ENCODE measurements at regions not wholly inside any gene's neighbourhood (a gene's known extent, or its start where the extent isn't known, plus 50 kb on each side); places are given as distances from the start of the nearest gene placed in this dataset.

DNA sequence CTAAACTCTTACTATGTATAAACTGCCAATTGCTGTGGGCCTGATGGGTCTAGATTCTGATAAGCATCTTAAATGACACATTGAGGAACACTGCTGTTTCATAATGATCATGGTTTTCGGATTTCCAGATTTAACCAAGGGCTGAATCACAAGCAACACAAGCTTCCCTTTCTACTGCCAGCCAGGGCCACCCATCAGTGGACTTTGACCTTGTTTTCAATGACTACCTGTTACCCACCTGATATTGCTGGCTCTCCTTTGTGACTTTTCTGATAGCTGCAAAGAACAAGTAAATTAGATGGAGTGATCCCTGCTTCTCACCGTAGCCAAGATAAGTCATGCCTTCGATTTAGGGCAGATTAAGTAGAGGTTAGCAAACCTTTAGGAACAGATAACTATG, 259.0 kb downstream of the PAX3 start:
- no peak for FAIRE-seq
- Histone ChIP-seq H3K4me2 (ENCODE audit: insufficient read depth, low read length) (no peak overlapping the region), H3K4me3 (no peak overlapping the region), H4K20me1 (replicated peaks; ENCODE audit: control insufficient read depth, insufficient read depth, low read length) (no peaks in the 10 kb centered on the region), H3K9me1 (ENCODE audit: control insufficient read depth, insufficient read depth, low read length) (no peaks in the 10 kb centered on the region), H2AFZ (ENCODE audit: low read depth, low read length) (no peak overlapping the region), H3K27ac (ENCODE audit: extremely low read depth, low read depth, low read length) (no peak overlapping the region), H3K9me3 (replicated peaks; ENCODE audit: control insufficient read depth, insufficient read depth, low read depth, low read length) (no peaks in the 10 kb centered on the region), H3K4me1 (replicated peaks in 1 of 2; ENCODE audit: control insufficient read depth in 2 of 2, insufficient read depth in 2 of 2, low read length in 2 of 2) (no peaks in the 10 kb centered on the region), H3K36me3 (ENCODE audit: control insufficient read depth, insufficient read depth, low read length) (no peaks in the 10 kb centered on the region), H3K79me2 (ENCODE audit: control insufficient read depth, insufficient read depth, low read length) (no peaks in the 10 kb centered on the region), H3K9ac (ENCODE audit: insufficient read depth in 1 of 2, low read depth in 2 of 2, low read length in 2 of 2) (no peak overlapping the region), H3K27me3 (ENCODE audit: control insufficient read depth in 2 of 2, insufficient read depth in 2 of 2, low read length in 2 of 2) (no peaks in the 10 kb centered on the region)
- CTCF ChIA-PET (ENCODE audit: low intra/inter-chr PET ratio), result no interaction called here
- intact Hi-C loops (cut with micrococcal nuclease), result loop anchor here (5.0 kb wide), 1 partner anchor 507 kb away; no protein-coding TSS in a partner anchor
- in situ Hi-C loops (cut with MboI), result no loop called here
- DNase-seq (ENCODE audit: extremely low read depth in 1 of 4, low spot score in 3 of 4), result no peak
- no TSS peak for BruUV-seq (replicated peaks)
- POLR2A ChIA-PET, result no interaction called here
- no peak for TF ChIP-seq HDAC8 (tag; IDR thresholded peaks at IDR 0.05)
- TF ChIP-seq, protein P1, sequence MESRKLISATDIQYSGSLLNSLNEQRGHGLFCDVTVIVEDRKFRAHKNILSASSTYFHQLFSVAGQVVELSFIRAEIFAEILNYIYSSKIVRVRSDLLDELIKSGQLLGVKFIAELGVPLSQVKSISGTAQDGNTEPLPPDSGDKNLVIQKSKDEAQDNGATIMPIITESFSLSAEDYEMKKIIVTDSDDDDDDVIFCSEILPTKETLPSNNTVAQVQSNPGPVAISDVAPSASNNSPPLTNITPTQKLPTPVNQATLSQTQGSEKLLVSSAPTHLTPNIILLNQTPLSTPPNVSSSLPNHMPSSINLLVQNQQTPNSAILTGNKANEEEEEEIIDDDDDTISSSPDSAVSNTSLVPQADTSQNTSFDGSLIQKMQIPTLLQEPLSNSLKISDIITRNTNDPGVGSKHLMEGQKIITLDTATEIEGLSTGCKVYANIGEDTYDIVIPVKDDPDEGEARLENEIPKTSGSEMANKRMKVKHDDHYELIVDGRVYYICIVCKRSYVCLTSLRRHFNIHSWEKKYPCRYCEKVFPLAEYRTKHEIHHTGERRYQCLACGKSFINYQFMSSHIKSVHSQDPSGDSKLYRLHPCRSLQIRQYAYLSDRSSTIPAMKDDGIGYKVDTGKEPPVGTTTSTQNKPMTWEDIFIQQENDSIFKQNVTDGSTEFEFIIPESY (CRISPR knock-in tag; IDR thresholded peaks at IDR 0.05), result no peak
- TF ChIP-seq PPARD (CRISPR knock-in tag; IDR thresholded peaks at IDR 0.05), result no peak
- no peak for ATAC-seq
- 0% methylated on average over 3 of the region's 3 CpGs for WGBS (ENCODE audit: insufficient coverage, low coverage, missing lambda C conversion rate)

DNA sequence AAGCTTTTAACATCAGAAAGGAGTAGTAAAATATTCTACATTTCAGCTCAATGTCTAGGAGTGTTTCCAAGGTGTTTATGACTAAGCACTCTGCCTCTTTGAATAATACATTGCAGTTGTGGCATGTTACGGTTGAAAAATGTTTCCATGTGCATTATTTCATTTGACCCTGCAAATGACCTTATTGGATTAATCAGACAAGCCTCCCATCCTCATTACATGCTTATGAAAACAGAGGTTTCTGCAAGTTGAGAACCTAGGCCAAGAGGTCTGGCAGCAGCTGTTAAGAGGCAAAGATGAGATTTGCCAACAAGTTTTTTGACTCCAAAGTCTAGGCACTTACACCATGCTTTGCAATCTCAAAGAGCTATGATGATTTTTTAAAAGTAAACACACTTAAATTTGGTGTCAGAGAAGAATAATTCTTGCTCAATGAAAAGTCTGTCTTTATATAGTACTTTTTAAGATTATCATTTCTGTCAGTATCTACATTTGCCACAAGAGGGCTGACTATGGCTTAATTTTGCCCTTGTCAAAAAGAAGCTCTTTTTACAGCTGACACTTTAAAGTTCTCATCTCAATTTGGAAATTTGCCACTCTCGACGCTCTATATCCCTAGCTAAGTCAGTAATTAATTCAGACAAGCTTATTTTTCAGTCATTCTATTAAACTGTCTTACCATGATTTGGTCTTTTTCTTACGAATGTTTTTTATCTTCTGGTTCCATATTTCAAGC, 260.6 kb downstream of the PAX3 start:
- Histone ChIP-seq H3K27me3 (ENCODE audit: control insufficient read depth in 2 of 2, insufficient read depth in 2 of 2, low read length in 2 of 2) (no peaks in the 10 kb centered on the region), H3K9me3 (replicated peaks; ENCODE audit: control insufficient read depth, insufficient read depth, low read depth, low read length) (no peaks in the 10 kb centered on the region), H3K36me3 (ENCODE audit: control insufficient read depth, insufficient read depth, low read length) (no peaks in the 10 kb centered on the region), H2AFZ (ENCODE audit: low read depth, low read length) (no peak overlapping the region), H3K79me2 (ENCODE audit: control insufficient read depth, insufficient read depth, low read length) (no peaks in the 10 kb centered on the region), H3K4me3 (no peak overlapping the region), H3K4me2 (ENCODE audit: insufficient read depth, low read length) (no peak overlapping the region), H4K20me1 (replicated peaks; ENCODE audit: control insufficient read depth, insufficient read depth, low read length) (no peaks in the 10 kb centered on the region), H3K9ac (ENCODE audit: insufficient read depth in 1 of 2, low read depth in 2 of 2, low read length in 2 of 2) (no peak overlapping the region), H3K9me1 (ENCODE audit: control insufficient read depth, insufficient read depth, low read length) (no peaks in the 10 kb centered on the region), H3K4me1 (replicated peaks in 1 of 2; ENCODE audit: control insufficient read depth in 2 of 2, insufficient read depth in 2 of 2, low read length in 2 of 2) (no peaks in the 10 kb centered on the region), H3K27ac (ENCODE audit: extremely low read depth, low read depth, low read length) (no peak overlapping the region)
- CTCF ChIA-PET (ENCODE audit: low intra/inter-chr PET ratio), result no interaction called here
- FAIRE-seq, result no peak
- in situ Hi-C loops (cut with MboI), result no loop called here
- intact Hi-C loops (cut with micrococcal nuclease), result no loop called here
- no peak for ATAC-seq
- POLR2A ChIA-PET, result no interaction called here
- no TSS peak for BruUV-seq (replicated peaks)
- WGBS (ENCODE audit: insufficient coverage, low coverage, missing lambda C conversion rate), result 0% methylated on average over 4 of the region's 4 CpGs
- DNase-seq (ENCODE audit: extremely low read depth in 1 of 4, low spot score in 3 of 4), result no peak
- TF ChIP-seq, protein P2, sequence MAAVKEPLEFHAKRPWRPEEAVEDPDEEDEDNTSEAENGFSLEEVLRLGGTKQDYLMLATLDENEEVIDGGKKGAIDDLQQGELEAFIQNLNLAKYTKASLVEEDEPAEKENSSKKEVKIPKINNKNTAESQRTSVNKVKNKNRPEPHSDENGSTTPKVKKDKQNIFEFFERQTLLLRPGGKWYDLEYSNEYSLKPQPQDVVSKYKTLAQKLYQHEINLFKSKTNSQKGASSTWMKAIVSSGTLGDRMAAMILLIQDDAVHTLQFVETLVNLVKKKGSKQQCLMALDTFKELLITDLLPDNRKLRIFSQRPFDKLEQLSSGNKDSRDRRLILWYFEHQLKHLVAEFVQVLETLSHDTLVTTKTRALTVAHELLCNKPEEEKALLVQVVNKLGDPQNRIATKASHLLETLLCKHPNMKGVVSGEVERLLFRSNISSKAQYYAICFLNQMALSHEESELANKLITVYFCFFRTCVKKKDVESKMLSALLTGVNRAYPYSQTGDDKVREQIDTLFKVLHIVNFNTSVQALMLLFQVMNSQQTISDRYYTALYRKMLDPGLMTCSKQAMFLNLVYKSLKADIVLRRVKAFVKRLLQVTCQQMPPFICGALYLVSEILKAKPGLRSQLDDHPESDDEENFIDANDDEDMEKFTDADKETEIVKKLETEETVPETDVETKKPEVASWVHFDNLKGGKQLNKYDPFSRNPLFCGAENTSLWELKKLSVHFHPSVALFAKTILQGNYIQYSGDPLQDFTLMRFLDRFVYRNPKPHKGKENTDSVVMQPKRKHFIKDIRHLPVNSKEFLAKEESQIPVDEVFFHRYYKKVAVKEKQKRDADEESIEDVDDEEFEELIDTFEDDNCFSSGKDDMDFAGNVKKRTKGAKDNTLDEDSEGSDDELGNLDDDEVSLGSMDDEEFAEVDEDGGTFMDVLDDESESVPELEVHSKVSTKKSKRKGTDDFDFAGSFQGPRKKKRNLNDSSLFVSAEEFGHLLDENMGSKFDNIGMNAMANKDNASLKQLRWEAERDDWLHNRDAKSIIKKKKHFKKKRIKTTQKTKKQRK (IDR thresholded peaks at IDR 0.05; ENCODE audit: borderline replicate concordance, low read depth, low read length), result no peak
- TF ChIP-seq ZNF445 (CRISPR knock-in tag; IDR thresholded peaks at IDR 0.05; ENCODE audit: low read depth) (no peak), RFX5 (IDR thresholded peaks at IDR 0.05; ENCODE audit: low read depth, low read length) (no peak)
- TF ChIP-seq, protein P3, sequence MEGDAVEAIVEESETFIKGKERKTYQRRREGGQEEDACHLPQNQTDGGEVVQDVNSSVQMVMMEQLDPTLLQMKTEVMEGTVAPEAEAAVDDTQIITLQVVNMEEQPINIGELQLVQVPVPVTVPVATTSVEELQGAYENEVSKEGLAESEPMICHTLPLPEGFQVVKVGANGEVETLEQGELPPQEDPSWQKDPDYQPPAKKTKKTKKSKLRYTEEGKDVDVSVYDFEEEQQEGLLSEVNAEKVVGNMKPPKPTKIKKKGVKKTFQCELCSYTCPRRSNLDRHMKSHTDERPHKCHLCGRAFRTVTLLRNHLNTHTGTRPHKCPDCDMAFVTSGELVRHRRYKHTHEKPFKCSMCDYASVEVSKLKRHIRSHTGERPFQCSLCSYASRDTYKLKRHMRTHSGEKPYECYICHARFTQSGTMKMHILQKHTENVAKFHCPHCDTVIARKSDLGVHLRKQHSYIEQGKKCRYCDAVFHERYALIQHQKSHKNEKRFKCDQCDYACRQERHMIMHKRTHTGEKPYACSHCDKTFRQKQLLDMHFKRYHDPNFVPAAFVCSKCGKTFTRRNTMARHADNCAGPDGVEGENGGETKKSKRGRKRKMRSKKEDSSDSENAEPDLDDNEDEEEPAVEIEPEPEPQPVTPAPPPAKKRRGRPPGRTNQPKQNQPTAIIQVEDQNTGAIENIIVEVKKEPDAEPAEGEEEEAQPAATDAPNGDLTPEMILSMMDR (IDR thresholded peaks at IDR 0.05 in 2 of 3, conservative IDR thresholded peaks at IDR 0.05 in 1 of 3; ENCODE audit: insufficient read depth in 2 of 3, low read depth in 1 of 3, low read length in 3 of 3), result peak in 1 of 3 experiments; percentile 19; a peak in 1 of 6 replicates

All from K562 (cell line).